Astrocyte (in vitro differentiated cells and primary cell): ENCODE measurements at regions not wholly inside any gene's neighbourhood (a gene's known extent, or its start where the extent isn't known, plus 50 kb on each side); places are given as distances from the start of the nearest gene placed in this dataset.

Experiments used
- CTCF ChIP-seq: IDR thresholded peaks from 2 replicates; pipeline ENCODE4 v1.5.1; 2011; ENCODE audit warnings: low read depth, mild to moderate bottlenecking, inconsistent platforms, low read length, moderate library complexity; ENCODE audit not compliant: insufficient read depth
- EZH2 ChIP-seq: IDR thresholded peaks from 2 replicates; pipeline ENCODE4 v1.6.1; 2012; ENCODE audit warnings: mild to moderate bottlenecking, low read length, inconsistent platforms; ENCODE audit not compliant: insufficient read depth

GRCh38 chr2:9086465-9086864 is 83.0 kb upstream of the MBOAT2 start:
- no peak for TF ChIP-seq EZH2
- no peak for TF ChIP-seq CTCF
